ENCODE measurements at regions not wholly inside any gene's neighbourhood (a gene's known extent, or its start where the extent isn't known, plus 50 kb on each side); places are given as distances from the start of the nearest gene placed in this dataset.

GRCh38 chr17:33528846-33529245 is 235.8 kb upstream of the ASIC2 start:
- no peak for TF ChIP-seq CTCF (IDR thresholded peaks at IDR 0.05)
- TF ChIP-seq POLR2A (IDR thresholded peaks at IDR 0.05): no peak

Measured in esophagus squamous epithelium (tissue), 4 donors.